ENCODE measurements at regions not wholly inside any gene's neighbourhood (a gene's known extent, or its start where the extent isn't known, plus 50 kb on each side); places are given as distances from the start of the nearest gene placed in this dataset.

GRCh38 chr9:13049223-13049622, 230.3 kb downstream of the MPDZ start:
- TF ChIP-seq CTCF (IDR thresholded peaks at IDR 0.05) (no peak), POLR2A (IDR thresholded peaks at IDR 0.05) (no peak)

Data from uterus (tissue), 2 donors.